ENCODE measurements at regions not wholly inside any gene's neighbourhood (a gene's known extent, or its start where the extent isn't known, plus 50 kb on each side); places are given as distances from the start of the nearest gene placed in this dataset.

GRCh38 chr18:77632758-77633157 lies 383.1 kb downstream of the GALR1 start:
- in situ Hi-C loops (cut with MboI; ENCODE audit: low pct_ligation_motif_present in 1 of 4, low pct_unique_long_range_greater_than_20kb in 1 of 4, low sequenced_read_pairs in 3 of 4): loop anchor here in 1 of 4 donors (25.0 kb wide), 1 partner anchor 105 kb away; no protein-coding TSS in a partner anchor
- no peak overlapping the region for H3K27ac ChIP-seq
- intact Hi-C loops (cut with DNase I; ENCODE audit: low total_unique reads): loop anchor here (5.0 kb wide), 1 partner anchor 1100 kb away; no protein-coding TSS in a partner anchor
- H3K4me3 ChIP-seq: no peak overlapping the region
- H3K4me1 ChIP-seq: no peaks in the 10 kb centered on the region
- DNase-seq: no peak
- no peaks in the 10 kb centered on the region for H3K27me3 ChIP-seq
- no peaks in the 10 kb centered on the region for H3K36me3 ChIP-seq
- TF ChIP-seq POLR2A (IDR thresholded peaks at IDR 0.05) (no peak), POLR2AphosphoS5 (IDR thresholded peaks at IDR 0.05) (no peak), CTCF (IDR thresholded peaks at IDR 0.05) (no peak), EP300 (IDR thresholded peaks at IDR 0.05; ENCODE audit: low read depth) (no peak)
- H3K9me3 ChIP-seq: no peaks in the 10 kb centered on the region
- 78 to 94% methylated on average over 6 to 8 of the region's 8 CpGs for WGBS, 2 donors (ENCODE audit: low coverage in 1 of 2)

- intact Hi-C loops (cut with DNase I; ENCODE audit: low total_unique reads): loop anchor here (5.0 kb wide), 1 partner anchor 1098 kb away; no protein-coding TSS in a partner anchor
- TF ChIP-seq POLR2A (IDR thresholded peaks at IDR 0.05): no peak
- TF ChIP-seq POLR2AphosphoS5 (IDR thresholded peaks at IDR 0.05): no peak
- TF ChIP-seq EP300 (IDR thresholded peaks at IDR 0.05; ENCODE audit: low read depth): no peak
- TF ChIP-seq CTCF (IDR thresholded peaks at IDR 0.05): no peak
- no peak for DNase-seq
- no peaks in the 10 kb centered on the region for H3K9me3 ChIP-seq
- no peaks in the 10 kb centered on the region for H3K4me1 ChIP-seq
- H3K27me3 ChIP-seq: no peaks in the 10 kb centered on the region
- in situ Hi-C loops (cut with MboI; ENCODE audit: low pct_ligation_motif_present in 1 of 4, low pct_unique_long_range_greater_than_20kb in 1 of 4, low sequenced_read_pairs in 3 of 4): loop anchor here in 1 of 4 donors (25.0 kb wide), 1 partner anchor 103 kb away; no protein-coding TSS in a partner anchor
- no peak overlapping the region for H3K27ac ChIP-seq
- WGBS, 2 donors (ENCODE audit: low coverage in 1 of 2): 80 to 83% methylated on average over 5 to 7 of the region's 7 CpGs
- no peak overlapping the region for H3K4me3 ChIP-seq
- H3K36me3 ChIP-seq: no peaks in the 10 kb centered on the region
Observed at GRCh38 chr18:77634494-77634893, 384.8 kb downstream of the GALR1 start.

- 64 to 77% methylated on average over 9 of the region's 9 CpGs for WGBS, 2 donors (ENCODE audit: low coverage in 1 of 2)
- Histone ChIP-seq H3K27me3 (no peaks in the 10 kb centered on the region), H3K27ac (no peak overlapping the region), H3K9me3 (no peaks in the 10 kb centered on the region), H3K4me1 (no peaks in the 10 kb centered on the region), H3K36me3 (no peaks in the 10 kb centered on the region), H3K4me3 (no peak overlapping the region)
- in situ Hi-C loops (cut with MboI; ENCODE audit: low pct_ligation_motif_present in 1 of 4, low pct_unique_long_range_greater_than_20kb in 1 of 4, low sequenced_read_pairs in 3 of 4) (loop anchor here in 1 of 4 donors (25.0 kb wide), 1 partner anchor 102 kb away; no protein-coding TSS in a partner anchor), intact Hi-C loops (cut with DNase I; ENCODE audit: low total_unique reads) (no loop called here)
- TF ChIP-seq POLR2AphosphoS5 (IDR thresholded peaks at IDR 0.05) (no peak), CTCF (IDR thresholded peaks at IDR 0.05) (no peak), EP300 (IDR thresholded peaks at IDR 0.05; ENCODE audit: low read depth) (no peak), POLR2A (IDR thresholded peaks at IDR 0.05) (no peak)
- no peak for DNase-seq
Observed at GRCh38 chr18:77635451-77635850, 385.8 kb downstream of the GALR1 start.

GRCh38 chr18:77635858-77636257 lies 386.2 kb downstream of the GALR1 start:
- Histone ChIP-seq H3K27me3 (no peaks in the 10 kb centered on the region), H3K27ac (no peak overlapping the region), H3K36me3 (no peaks in the 10 kb centered on the region), H3K9me3 (no peaks in the 10 kb centered on the region), H3K4me3 (no peak overlapping the region), H3K4me1 (no peaks in the 10 kb centered on the region)
- 71 to 73% methylated on average over 2 to 6 of the region's 6 CpGs for WGBS, 2 donors (ENCODE audit: low coverage in 1 of 2)
- TF ChIP-seq POLR2AphosphoS5 (IDR thresholded peaks at IDR 0.05) (no peak), POLR2A (IDR thresholded peaks at IDR 0.05) (no peak), CTCF (IDR thresholded peaks at IDR 0.05) (no peak)
- DNase-seq: no peak
- intact Hi-C loops (cut with DNase I; ENCODE audit: low total_unique reads) (no loop called here), in situ Hi-C loops (cut with MboI; ENCODE audit: low pct_ligation_motif_present in 1 of 4, low pct_unique_long_range_greater_than_20kb in 1 of 4, low sequenced_read_pairs in 3 of 4) (loop anchor here in 1 of 4 donors (25.0 kb wide), 1 partner anchor 101 kb away; no protein-coding TSS in a partner anchor)
